ENCODE measurements at regions not wholly inside any gene's neighbourhood (a gene's known extent, or its start where the extent isn't known, plus 50 kb on each side); places are given as distances from the start of the nearest gene placed in this dataset.
"Not testable (repeated sequence)": the region's sequence is repeated elsewhere in the genome, so short reads cannot be mapped to it uniquely, and the experiment has no call there.

- no peak for DNase-seq
Observed at GRCh38 chr1:73026114-73026513, 743.8 kb upstream of the NEGR1 start.

GRCh38 chr1:73009938-73010337 is 727.6 kb upstream of the NEGR1 start:
- no peak for DNase-seq

- DNase-seq, result no peak
Observed at GRCh38 chr1:73009311-73009710, 727.0 kb upstream of the NEGR1 start.

GRCh38 chr1:72997624-72998023 is 715.3 kb upstream of the NEGR1 start:
- no peak for DNase-seq

GRCh38 chr1:72997041-72997440 is 714.7 kb upstream of the NEGR1 start:
- DNase-seq, result no peak

GRCh38 chr1:72987871-72988270 is 705.5 kb upstream of the NEGR1 start:
- DNase-seq, result not testable (repeated sequence)

- DNase-seq, result no peak
Observed at GRCh38 chr1:72986591-72987290, 704.4 kb upstream of the NEGR1 start.

- not testable (repeated sequence) for DNase-seq
Observed at GRCh38 chr1:72985024-72985423, 702.7 kb upstream of the NEGR1 start.

GRCh38 chr1:72983011-72983410 is 700.7 kb upstream of the NEGR1 start:
- not testable (repeated sequence) for DNase-seq

- no peak for DNase-seq
Observed at GRCh38 chr1:72969461-72969860, 687.1 kb upstream of the NEGR1 start.

GRCh38 chr1:72954943-72955342 is 672.6 kb upstream of the NEGR1 start:
- no peak for DNase-seq

- DNase-seq, result not testable (repeated sequence)
Observed at GRCh38 chr1:72950900-72951299, 668.6 kb upstream of the NEGR1 start.

GRCh38 chr1:72946903-72947499 is 664.7 kb upstream of the NEGR1 start:
- no peak for DNase-seq

- no peak for DNase-seq
Observed at GRCh38 chr1:72942008-72942407, 659.7 kb upstream of the NEGR1 start.

GRCh38 chr1:72938408-72938807 is 656.1 kb upstream of the NEGR1 start:
- no peak for DNase-seq

- no peak for DNase-seq
Observed at GRCh38 chr1:72937905-72938304, 655.6 kb upstream of the NEGR1 start.

GRCh38 chr1:72936942-72937341 is 654.6 kb upstream of the NEGR1 start:
- DNase-seq, result no peak

- no peak for DNase-seq
Observed at GRCh38 chr1:72936151-72936740, 653.9 kb upstream of the NEGR1 start.

GRCh38 chr1:72932025-72932424 is 649.7 kb upstream of the NEGR1 start:
- DNase-seq, result no peak

GRCh38 chr1:72930528-72930927 is 648.2 kb upstream of the NEGR1 start:
- DNase-seq, result no peak

GRCh38 chr1:72918940-72919339 is 636.6 kb upstream of the NEGR1 start:
- no peak for DNase-seq

GRCh38 chr1:72917920-72918319 is 635.6 kb upstream of the NEGR1 start:
- DNase-seq, result no peak

- no peak for DNase-seq
Observed at GRCh38 chr1:72915581-72915980, 633.2 kb upstream of the NEGR1 start.

- DNase-seq, result no peak
Observed at GRCh38 chr1:72911656-72912055, 629.3 kb upstream of the NEGR1 start.

GRCh38 chr1:72896256-72896655 is 613.9 kb upstream of the NEGR1 start:
- no peak for DNase-seq

Measured in CD4-positive, alpha-beta T cell treated with Interferon alpha-2 for 1 hour (primary cell).